ENCODE measurements at regions not wholly inside any gene's neighbourhood (a gene's known extent, or its start where the extent isn't known, plus 50 kb on each side); places are given as distances from the start of the nearest gene placed in this dataset.
"Not testable (repeated sequence)": the region's sequence is repeated elsewhere in the genome, so short reads cannot be mapped to it uniquely, and the experiment has no call there.

GRCh38 chr13:34179481-34179880 is 361.5 kb downstream of the RFC3 start:
- DNase-seq = no peak

- DNase-seq = no peak
These were observed 362.0 kb downstream of the RFC3 start for GRCh38 chr13:34179927-34180326.

- DNase-seq = not testable (repeated sequence)
These were observed 363.3 kb downstream of the RFC3 start for GRCh38 chr13:34181256-34181655.

GRCh38 chr13:34189946-34190345 is 372.0 kb downstream of the RFC3 start:
- DNase-seq = no peak

- no peak for DNase-seq
These were observed 383.3 kb downstream of the RFC3 start for GRCh38 chr13:34201050-34201913.

- no peak for DNase-seq
These were observed 389.4 kb downstream of the RFC3 start for GRCh38 chr13:34207334-34207733.

- DNase-seq = no peak
These were observed 389.9 kb downstream of the RFC3 start for GRCh38 chr13:34207872-34208271.

- no peak for DNase-seq
These were observed 390.4 kb downstream of the RFC3 start for GRCh38 chr13:34208336-34208735.

GRCh38 chr13:34210341-34210740 is 392.4 kb downstream of the RFC3 start:
- DNase-seq = no peak

GRCh38 chr13:34214686-34215085 is 396.7 kb downstream of the RFC3 start:
- no peak for DNase-seq

- no peak for DNase-seq
These were observed 398.3 kb downstream of the RFC3 start for GRCh38 chr13:34216256-34216655.

GRCh38 chr13:34217343-34218025 is 399.5 kb downstream of the RFC3 start:
- DNase-seq = no peak

- no peak for DNase-seq
These were observed 406.0 kb downstream of the RFC3 start for GRCh38 chr13:34223984-34224383.

- no peak for DNase-seq
These were observed 406.9 kb downstream of the RFC3 start for GRCh38 chr13:34224877-34225276.

GRCh38 chr13:34230271-34230670 is 412.3 kb downstream of the RFC3 start:
- no peak for DNase-seq

GRCh38 chr13:34241332-34241731 is 423.4 kb downstream of the RFC3 start:
- no peak for DNase-seq

- no peak for DNase-seq
These were observed 425.5 kb downstream of the RFC3 start for GRCh38 chr13:34243403-34243802.

- no peak for DNase-seq
These were observed 428.6 kb downstream of the RFC3 start for GRCh38 chr13:34246511-34246910.

- DNase-seq = no peak
These were observed 429.6 kb downstream of the RFC3 start for GRCh38 chr13:34247596-34247995.

- no peak for DNase-seq
These were observed 431.6 kb downstream of the RFC3 start for GRCh38 chr13:34249546-34250039.

- no peak for DNase-seq
These were observed 432.3 kb downstream of the RFC3 start for GRCh38 chr13:34250151-34250670.

- no peak for DNase-seq
These were observed 436.4 kb downstream of the RFC3 start for GRCh38 chr13:34254366-34254765.

- no peak for DNase-seq
These were observed 437.8 kb downstream of the RFC3 start for GRCh38 chr13:34255711-34256110.

GRCh38 chr13:34256236-34256635 is 438.3 kb downstream of the RFC3 start:
- DNase-seq = no peak
